ENCODE measurements at regions not wholly inside any gene's neighbourhood (a gene's known extent, or its start where the extent isn't known, plus 50 kb on each side); places are given as distances from the start of the nearest gene placed in this dataset.
"Not testable (repeated sequence)": the region's sequence is repeated elsewhere in the genome, so short reads cannot be mapped to it uniquely, and the experiment has no call there.

- TF ChIP-seq EZH2phosphoT487 (IDR thresholded peaks at IDR 0.05; ENCODE audit: borderline replicate concordance, low read length); CTCF (IDR thresholded peaks at IDR 0.05; ENCODE audit: low read depth, low read length, poor library complexity, severe bottlenecking): not testable (repeated sequence)
These were observed 76.2 kb upstream of the C16orf82 start for GRCh38 chr16:26990384-26991120.
